ENCODE measurements at regions not wholly inside any gene's neighbourhood (a gene's known extent, or its start where the extent isn't known, plus 50 kb on each side); places are given as distances from the start of the nearest gene placed in this dataset.

DNA sequence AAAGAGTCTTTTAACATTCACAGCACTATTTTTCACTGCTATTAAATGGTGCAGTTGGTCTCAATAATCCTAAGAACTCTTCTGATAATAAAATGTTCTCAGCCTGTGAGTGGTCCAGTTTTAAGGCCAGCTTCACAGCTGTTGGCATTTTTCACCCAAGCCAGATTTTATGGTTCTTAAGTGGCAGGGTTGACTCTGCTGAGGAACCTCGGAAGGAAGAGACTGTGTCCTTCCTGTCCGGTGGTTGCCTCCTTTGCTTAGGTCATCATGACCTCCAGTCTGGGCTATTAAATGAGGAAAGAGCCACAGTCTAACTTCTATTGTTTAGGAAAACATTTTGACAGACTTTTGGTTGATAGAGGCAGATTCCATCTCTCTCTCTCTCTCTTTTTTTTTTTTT is 112.5 kb upstream of the SERBP1 start:
- TF ChIP-seq, protein P1, sequence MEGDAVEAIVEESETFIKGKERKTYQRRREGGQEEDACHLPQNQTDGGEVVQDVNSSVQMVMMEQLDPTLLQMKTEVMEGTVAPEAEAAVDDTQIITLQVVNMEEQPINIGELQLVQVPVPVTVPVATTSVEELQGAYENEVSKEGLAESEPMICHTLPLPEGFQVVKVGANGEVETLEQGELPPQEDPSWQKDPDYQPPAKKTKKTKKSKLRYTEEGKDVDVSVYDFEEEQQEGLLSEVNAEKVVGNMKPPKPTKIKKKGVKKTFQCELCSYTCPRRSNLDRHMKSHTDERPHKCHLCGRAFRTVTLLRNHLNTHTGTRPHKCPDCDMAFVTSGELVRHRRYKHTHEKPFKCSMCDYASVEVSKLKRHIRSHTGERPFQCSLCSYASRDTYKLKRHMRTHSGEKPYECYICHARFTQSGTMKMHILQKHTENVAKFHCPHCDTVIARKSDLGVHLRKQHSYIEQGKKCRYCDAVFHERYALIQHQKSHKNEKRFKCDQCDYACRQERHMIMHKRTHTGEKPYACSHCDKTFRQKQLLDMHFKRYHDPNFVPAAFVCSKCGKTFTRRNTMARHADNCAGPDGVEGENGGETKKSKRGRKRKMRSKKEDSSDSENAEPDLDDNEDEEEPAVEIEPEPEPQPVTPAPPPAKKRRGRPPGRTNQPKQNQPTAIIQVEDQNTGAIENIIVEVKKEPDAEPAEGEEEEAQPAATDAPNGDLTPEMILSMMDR (IDR thresholded peaks at IDR 0.05) = no peak
- no peak for TF ChIP-seq POLR2A (IDR thresholded peaks at IDR 0.05)
- no peak for TF ChIP-seq EP300 (IDR thresholded peaks at IDR 0.05; ENCODE audit: low read depth)
- no peak for TF ChIP-seq POLR2AphosphoS5 (IDR thresholded peaks at IDR 0.05)

Measured in transverse colon (tissue), 4 donors.